HFFc6 (cell line): ENCODE measurements at regions not wholly inside any gene's neighbourhood (a gene's known extent, or its start where the extent isn't known, plus 50 kb on each side); places are given as distances from the start of the nearest gene placed in this dataset.

Experiments
- DNase-seq: peaks from one replicate; pipeline ENCODE4 v3.0.0-alpha.2; 2018
- H3K27ac Mint-ChIP-seq: 2 replicates; pipeline ENCODE4 v1.8.0; 2020; ENCODE audit warnings: mild to moderate bottlenecking, mixed read lengths
- H3K27me3 Mint-ChIP-seq: 2 replicates; pipeline ENCODE4 v1.8.0; 2021; ENCODE audit warnings: mild to moderate bottlenecking, moderate library complexity, mixed read lengths; ENCODE audit not compliant: insufficient read depth
- H3K36me3 Mint-ChIP-seq: 2 replicates; pipeline ENCODE4 v1.8.0; 2021; ENCODE audit warnings: low read depth, mixed read lengths
- H3K4me1 Mint-ChIP-seq: 2 replicates; pipeline ENCODE4 v1.8.0; 2020; ENCODE audit warnings: low read depth, mixed read lengths
- H3K4me3 Mint-ChIP-seq: 2 replicates; pipeline ENCODE4 v1.8.0; 2020; ENCODE audit warnings: mild to moderate bottlenecking, moderate library complexity, mixed read lengths
- H3K9me3 Mint-ChIP-seq: 2 replicates; pipeline ENCODE4 v1.8.0; 2020; ENCODE audit warnings: mild to moderate bottlenecking, mixed read lengths
- CTCF ChIP-seq: fragments of 200-600 bp; sonication (generic); IDR thresholded peaks from 2 replicates; pipeline ENCODE4 v1.5.0; 2021; ENCODE audit warnings: antibody characterized with exemption, mild to moderate bottlenecking

DNA sequence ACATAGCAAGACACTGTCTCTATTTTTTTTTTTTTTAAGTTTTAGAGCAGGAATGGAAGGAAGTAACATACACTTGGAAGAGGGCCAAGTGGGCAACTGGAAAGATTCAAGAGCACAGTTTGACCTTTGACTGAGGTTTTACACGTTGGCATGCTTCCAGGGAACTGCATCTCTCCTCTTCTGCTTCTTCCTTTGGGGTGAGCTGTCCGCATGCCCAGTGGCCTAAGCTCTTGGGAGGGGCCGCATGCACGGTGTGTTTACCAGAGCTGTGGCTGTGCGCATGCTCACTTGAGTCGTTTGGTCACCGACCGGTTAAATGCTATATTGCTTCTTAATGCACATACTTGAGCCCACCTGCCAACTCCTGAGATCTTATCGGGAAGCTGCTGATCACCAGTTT is 727.7 kb downstream of the UQCRFS1 start:
- H3K27me3 Mint-ChIP-seq = 0 out of 2 replicates have a peak, but pooled peaks cover 3% of the 10 kb centered on the region
- no peak for TF ChIP-seq CTCF
- peaks cover 61% of the 10 kb centered on the region for H3K9me3 Mint-ChIP-seq
- H3K27ac Mint-ChIP-seq = no peak overlapping the region
- no peaks in the 10 kb centered on the region for H3K4me1 Mint-ChIP-seq
- H3K36me3 Mint-ChIP-seq = no peaks in the 10 kb centered on the region; the same call in 1 of the 2 replicates
- H3K4me3 Mint-ChIP-seq = no peak overlapping the region
- no peak for DNase-seq

DNA sequence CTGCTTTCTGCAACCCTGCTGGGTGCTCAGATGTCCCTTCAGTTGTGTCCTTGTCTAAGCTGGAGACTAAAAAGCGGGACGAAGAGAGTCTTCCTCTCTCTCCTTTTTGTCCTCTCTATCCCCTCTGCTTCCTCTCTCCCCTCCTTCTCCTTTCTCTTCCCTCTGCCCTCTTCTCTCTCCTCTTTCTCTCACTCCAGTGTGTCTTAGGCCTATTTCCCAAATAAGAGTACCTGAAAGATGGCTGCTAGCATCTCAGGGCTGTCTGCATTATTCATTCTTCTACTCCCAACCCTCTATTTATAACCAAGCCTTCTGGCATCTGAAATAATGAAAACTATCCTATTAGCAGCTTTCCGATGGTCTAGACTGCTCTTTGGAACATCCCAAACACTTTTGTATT is 729.8 kb downstream of the UQCRFS1 start:
- no peaks in the 10 kb centered on the region for H3K4me1 Mint-ChIP-seq
- DNase-seq = no peak
- TF ChIP-seq CTCF = no peak
- H3K27ac Mint-ChIP-seq = no peak overlapping the region
- no peak overlapping the region for H3K4me3 Mint-ChIP-seq
- peaks cover 58% of the 10 kb centered on the region for H3K9me3 Mint-ChIP-seq
- H3K36me3 Mint-ChIP-seq = no peaks in the 10 kb centered on the region
- 0 out of 2 replicates have a peak, but pooled peaks cover 3% of the 10 kb centered on the region for H3K27me3 Mint-ChIP-seq

- Mint-ChIP-seq H3K27ac (no peak overlapping the region), H3K4me3 (no peak overlapping the region), H3K4me1 (no peaks in the 10 kb centered on the region), H3K36me3 (no peaks in the 10 kb centered on the region), H3K27me3 (0 out of 2 replicates have a peak, but pooled peaks cover 3% of the 10 kb centered on the region), H3K9me3 (peaks cover 57% of the 10 kb centered on the region)
- no peak for DNase-seq
- no peak for TF ChIP-seq CTCF
Observed at GRCh38 chr19:28482221-28482620, 730.7 kb downstream of the UQCRFS1 start.

DNA sequence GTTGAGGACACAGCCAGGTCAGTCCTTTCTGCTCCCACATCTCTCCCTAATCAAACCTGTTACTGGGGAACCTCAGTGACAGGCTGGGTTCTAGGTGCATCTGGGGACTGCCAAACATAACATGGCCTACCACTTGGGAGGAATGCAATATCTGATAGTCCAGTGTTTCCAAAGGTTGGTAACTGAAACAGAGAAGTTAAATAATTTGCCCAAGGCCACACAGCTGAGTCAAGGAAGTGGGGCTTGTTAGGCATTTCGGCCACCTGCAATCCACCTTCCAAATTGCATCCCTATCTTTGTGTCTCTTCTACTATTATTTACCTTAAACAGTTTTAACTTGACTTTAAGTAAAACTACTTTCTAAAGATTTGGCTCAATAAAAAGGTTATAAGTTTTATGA is 731.3 kb downstream of the UQCRFS1 start:
- Mint-ChIP-seq H3K4me1 (no peaks in the 10 kb centered on the region), H3K36me3 (no peaks in the 10 kb centered on the region), H3K9me3 (peaks cover 62% of the 10 kb centered on the region), H3K4me3 (no peak overlapping the region), H3K27ac (no peak overlapping the region), H3K27me3 (0 out of 2 replicates have a peak, but pooled peaks cover 3% of the 10 kb centered on the region)
- no peak for TF ChIP-seq CTCF
- DNase-seq = no peak

DNA sequence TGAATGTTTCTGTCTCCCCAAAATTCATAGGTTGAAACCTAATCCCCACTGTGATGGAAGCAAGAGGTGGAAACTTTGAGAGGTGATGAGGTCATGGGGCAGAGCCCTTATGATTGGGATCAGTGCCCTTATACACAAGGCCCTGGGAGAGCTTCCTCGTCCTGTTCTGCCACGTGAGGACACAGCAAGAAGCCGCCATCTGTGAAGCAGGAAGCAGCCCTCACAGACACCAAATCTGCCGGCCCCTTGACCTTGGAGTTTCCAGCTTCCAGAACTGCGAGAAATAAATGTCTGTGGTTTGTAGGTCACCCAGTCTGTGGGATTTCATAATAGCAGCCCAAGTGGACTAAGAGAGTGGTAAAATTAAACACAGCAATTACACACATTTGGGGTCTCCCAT is 737.4 kb downstream of the UQCRFS1 start:
- no peak for TF ChIP-seq CTCF
- DNase-seq = no peak

GRCh38 chr19:28472843-28473242 is 740.1 kb downstream of the UQCRFS1 start:
- Mint-ChIP-seq H3K36me3 (peaks cover 4% of the 10 kb centered on the region; the same call in 1 of the 2 replicates), H3K4me3 (no peak overlapping the region), H3K27ac (no peak overlapping the region), H3K27me3 (peaks cover 4% of the 10 kb centered on the region), H3K4me1 (no peaks in the 10 kb centered on the region), H3K9me3 (peaks cover 58% of the 10 kb centered on the region)
- DNase-seq = no peak
- TF ChIP-seq CTCF = no peak

More for the DNA sequence above, 737.4 kb downstream of the UQCRFS1 start:
- H3K9me3 Mint-ChIP-seq = peaks cover 74% of the 10 kb centered on the region
- peaks cover 4% of the 10 kb centered on the region; the same call in 1 of the 2 replicates for H3K36me3 Mint-ChIP-seq
- no peak overlapping the region for H3K27ac Mint-ChIP-seq
- no peak overlapping the region for H3K4me3 Mint-ChIP-seq
- peaks cover 3% of the 10 kb centered on the region; the same call in 1 of the 2 replicates for H3K27me3 Mint-ChIP-seq
- no peaks in the 10 kb centered on the region for H3K4me1 Mint-ChIP-seq
